Stimulated activated naive B cell treated with anti-CD40 and anti-IgM and Interleukin-4, amounts not matched to agents 10 μg/mL and 1 μg/mL and 100 μg/mL, for 72 hours (primary cell): ENCODE measurements at regions not wholly inside any gene's neighbourhood (a gene's known extent, or its start where the extent isn't known, plus 50 kb on each side); places are given as distances from the start of the nearest gene placed in this dataset.
A peak's percentile ranks its signal among the peaks of the same experiment; 100 is the strongest.

Experiments
- ATAC-seq, 2 donors: fragments of 150-1000 bp; cut with Tn5 transposase; replicated peaks; 2 replicates each; pipeline ENCODE4 v1.10.0; 2021; ENCODE audit warnings: moderate library complexity in 1 of 2
- DNase-seq: peaks from one replicate; pipeline ENCODE4 v3.0.0; 2021
- H3K27ac Mint-ChIP-seq: one replicate; pipeline ENCODE4 v1.8.0; 2022; ENCODE audit warnings: mild to moderate bottlenecking, mixed read lengths
- H3K27me3 Mint-ChIP-seq, 2 donors: one replicate each; pipeline ENCODE4 v1.8.0; 2022; ENCODE audit warnings: mixed read lengths in 2 of 2
- H3K36me3 Mint-ChIP-seq, 2 donors: one replicate each; pipeline ENCODE4 v1.8.0; 2022; ENCODE audit warnings: mixed read lengths in 2 of 2, mild to moderate bottlenecking in 1 of 2
- H3K4me1 Mint-ChIP-seq, 2 donors: one replicate each; pipeline ENCODE4 v1.8.0; 2022; ENCODE audit warnings: mixed read lengths in 2 of 2, mild to moderate bottlenecking in 1 of 2
- H3K4me3 Mint-ChIP-seq, 2 donors: one replicate each; pipeline ENCODE4 v1.8.0; 2022; ENCODE audit warnings: mild to moderate bottlenecking in 2 of 2, mixed read lengths in 2 of 2, moderate library complexity in 1 of 2
- H3K9me3 Mint-ChIP-seq, 2 donors: one replicate each; pipeline ENCODE4 v1.8.0; 2022; ENCODE audit warnings: mixed read lengths in 2 of 2, mild to moderate bottlenecking in 1 of 2

- Mint-ChIP-seq H3K9me3 (no peaks in the 10 kb centered on the region), H3K27ac (no peak overlapping the region), H3K36me3 (no peaks in the 10 kb centered on the region), H3K4me1 (no peaks in the 10 kb centered on the region), H3K27me3 (no peaks in the 10 kb centered on the region), H3K4me3 (no peak overlapping the region)
- ATAC-seq (no peak), DNase-seq (no peak)
Observed at GRCh38 chr12:78406213-78406612, 458.4 kb upstream of the SYT1 start.

- H3K4me3 Mint-ChIP-seq = no peak overlapping the region
- DNase-seq (no peak), ATAC-seq (no peak)
- H3K36me3 Mint-ChIP-seq = no peaks in the 10 kb centered on the region
- no peak overlapping the region for H3K27ac Mint-ChIP-seq
- no peaks in the 10 kb centered on the region for H3K4me1 Mint-ChIP-seq
- H3K9me3 Mint-ChIP-seq = peaks cover 0 to 2% of the 10 kb centered on the region in 2 donors
- no peaks in the 10 kb centered on the region for H3K27me3 Mint-ChIP-seq
Observed at GRCh38 chr12:78406828-78407227, 457.7 kb upstream of the SYT1 start.

DNA sequence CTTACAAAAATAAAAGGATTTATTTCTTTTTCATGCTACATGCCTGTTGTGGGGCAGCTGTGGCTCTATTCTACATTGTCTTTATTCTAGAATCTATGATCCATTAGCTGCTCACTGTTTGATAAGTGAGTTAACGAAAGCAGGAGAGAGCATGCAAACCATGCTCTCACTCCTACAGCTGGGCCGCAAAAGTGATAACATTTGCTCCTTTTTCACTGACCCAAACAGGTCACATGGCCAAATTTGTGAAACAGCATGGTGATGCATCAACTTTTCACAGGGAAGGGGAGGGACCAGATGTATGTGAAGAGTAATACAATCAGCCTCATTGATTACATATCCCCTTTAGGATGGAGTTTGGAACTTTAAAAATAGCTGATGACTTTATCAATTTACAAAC lies 456.9 kb upstream of the SYT1 start:
- no peak overlapping the region for H3K27ac Mint-ChIP-seq

GRCh38 chr12:78414071-78414470 lies 450.5 kb upstream of the SYT1 start:
- Mint-ChIP-seq H3K27me3 (no peaks in the 10 kb centered on the region), H3K4me3 (no peak overlapping the region), H3K27ac (no peak overlapping the region), H3K4me1 (no peaks in the 10 kb centered on the region), H3K9me3 (peaks cover 0 to 2% of the 10 kb centered on the region in 2 donors), H3K36me3 (no peaks in the 10 kb centered on the region)
- ATAC-seq = no peak
- DNase-seq = no peak

More for the DNA sequence above, 456.9 kb upstream of the SYT1 start:
- H3K4me3 Mint-ChIP-seq = no peak overlapping the region
- peaks cover 0 to 2% of the 10 kb centered on the region in 2 donors for H3K9me3 Mint-ChIP-seq
- DNase-seq (no peak), ATAC-seq (no peak)
- no peaks in the 10 kb centered on the region for H3K4me1 Mint-ChIP-seq
- H3K36me3 Mint-ChIP-seq = no peaks in the 10 kb centered on the region
- no peaks in the 10 kb centered on the region for H3K27me3 Mint-ChIP-seq

DNA sequence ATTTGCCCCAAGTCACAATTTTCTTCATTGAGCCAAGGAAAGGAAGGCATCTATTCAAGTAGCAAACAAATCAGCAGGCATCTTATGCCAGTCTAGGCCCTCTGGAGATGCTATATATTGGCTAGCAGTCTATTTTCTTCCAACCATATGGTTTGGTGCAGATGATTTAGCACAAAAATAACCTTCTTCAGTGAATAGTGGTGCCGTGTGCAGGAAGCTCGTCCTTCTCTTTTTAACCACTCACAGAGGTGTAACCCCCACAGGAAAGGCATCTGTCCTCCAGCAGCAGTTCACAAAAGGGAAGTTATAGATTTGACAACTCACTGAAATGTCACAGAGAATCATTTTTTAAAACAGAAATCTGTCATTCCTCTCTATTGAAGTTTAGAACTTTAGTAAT lies 445.7 kb upstream of the SYT1 start:
- Mint-ChIP-seq H3K4me1 (no peaks in the 10 kb centered on the region), H3K27ac (no peak overlapping the region), H3K36me3 (no peaks in the 10 kb centered on the region), H3K27me3 (no peaks in the 10 kb centered on the region), H3K4me3 (no peak overlapping the region), H3K9me3 (no peaks in the 10 kb centered on the region)
- DNase-seq (no peak), ATAC-seq (peak; percentile 54 to 86)

GRCh38 chr12:78419513-78419912 lies 445.1 kb upstream of the SYT1 start:
- no peaks in the 10 kb centered on the region for H3K36me3 Mint-ChIP-seq
- ATAC-seq (no peak), DNase-seq (no peak)
- no peaks in the 10 kb centered on the region for H3K9me3 Mint-ChIP-seq
- H3K4me1 Mint-ChIP-seq = no peaks in the 10 kb centered on the region
- no peak overlapping the region for H3K4me3 Mint-ChIP-seq
- H3K27me3 Mint-ChIP-seq = no peaks in the 10 kb centered on the region
- no peak overlapping the region for H3K27ac Mint-ChIP-seq

DNA sequence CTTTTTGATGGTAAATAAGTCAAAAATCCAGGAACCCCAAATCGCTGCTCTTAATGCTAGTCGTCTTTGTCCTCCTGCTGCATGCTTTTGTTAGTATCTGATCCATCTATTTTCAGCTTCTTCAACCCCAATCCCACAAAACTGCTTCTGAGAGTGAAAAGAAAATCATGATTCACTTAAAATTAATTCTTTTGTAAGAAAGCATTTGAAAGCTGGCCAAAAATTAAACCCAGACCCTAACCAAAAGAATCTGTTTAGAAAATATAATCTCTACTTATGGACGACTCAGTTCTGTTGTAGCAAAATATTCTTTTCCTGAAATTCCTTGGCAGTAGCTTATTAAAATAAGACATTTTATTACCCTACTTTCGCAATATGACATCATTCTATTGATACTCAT lies 443.6 kb upstream of the SYT1 start:
- no peaks in the 10 kb centered on the region for H3K9me3 Mint-ChIP-seq

GRCh38 chr12:78430551-78430950 lies 434.0 kb upstream of the SYT1 start:
- no peak overlapping the region for H3K4me3 Mint-ChIP-seq
- DNase-seq (no peak), ATAC-seq (no peak)
- H3K27ac Mint-ChIP-seq = no peak overlapping the region
- H3K9me3 Mint-ChIP-seq = peaks cover 0 to 3% of the 10 kb centered on the region in 2 donors
- no peaks in the 10 kb centered on the region for H3K27me3 Mint-ChIP-seq
- no peaks in the 10 kb centered on the region for H3K4me1 Mint-ChIP-seq
- no peaks in the 10 kb centered on the region for H3K36me3 Mint-ChIP-seq

More for the DNA sequence above, 443.6 kb upstream of the SYT1 start:
- ATAC-seq (no peak), DNase-seq (no peak)
- H3K4me1 Mint-ChIP-seq = no peaks in the 10 kb centered on the region
- no peaks in the 10 kb centered on the region for H3K27me3 Mint-ChIP-seq
- no peak overlapping the region for H3K4me3 Mint-ChIP-seq
- H3K36me3 Mint-ChIP-seq = no peaks in the 10 kb centered on the region
- H3K27ac Mint-ChIP-seq = no peak overlapping the region

DNA sequence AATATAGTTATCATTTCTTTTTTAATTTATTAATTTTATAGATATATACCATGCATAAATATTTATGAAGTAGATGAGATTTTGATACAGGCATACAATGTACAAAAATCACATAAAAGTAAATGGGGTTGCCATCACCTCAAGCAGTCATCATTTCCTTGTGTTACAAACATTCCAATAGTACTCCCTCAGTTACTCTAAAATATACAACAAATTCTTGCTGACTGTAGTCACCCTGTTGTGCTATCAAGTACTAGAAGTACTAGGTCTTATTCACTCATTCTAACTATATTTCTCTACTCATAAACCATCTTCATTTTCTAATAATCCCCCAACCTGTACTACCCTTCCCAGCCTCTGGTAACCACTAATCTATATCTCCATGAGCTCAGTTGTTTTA lies 432.6 kb upstream of the SYT1 start:
- Mint-ChIP-seq H3K27me3 (no peaks in the 10 kb centered on the region), H3K9me3 (peaks cover 4% of the 10 kb centered on the region in 2 donors), H3K4me3 (no peak overlapping the region), H3K4me1 (no peaks in the 10 kb centered on the region), H3K36me3 (no peaks in the 10 kb centered on the region), H3K27ac (no peak overlapping the region)
- no peak for DNase-seq
- no peak for ATAC-seq

- no peaks in the 10 kb centered on the region for H3K27me3 Mint-ChIP-seq
- no peaks in the 10 kb centered on the region for H3K4me1 Mint-ChIP-seq
- DNase-seq = no peak
- no peak for ATAC-seq
- H3K27ac Mint-ChIP-seq = no peak overlapping the region
- H3K4me3 Mint-ChIP-seq = no peak overlapping the region
- H3K36me3 Mint-ChIP-seq = no peaks in the 10 kb centered on the region
- H3K9me3 Mint-ChIP-seq = peaks cover 11 to 18% of the 10 kb centered on the region in 2 donors
Observed at GRCh38 chr12:78439666-78440065, 424.9 kb upstream of the SYT1 start.

GRCh38 chr12:78441737-78442453 lies 422.7 kb upstream of the SYT1 start:
- Mint-ChIP-seq H3K9me3 (peaks cover 9 to 14% of the 10 kb centered on the region in 2 donors), H3K27me3 (no peaks in the 10 kb centered on the region), H3K36me3 (no peaks in the 10 kb centered on the region), H3K4me3 (no peak overlapping the region), H3K4me1 (no peaks in the 10 kb centered on the region), H3K27ac (no peak overlapping the region)
- ATAC-seq = no peak
- no peak for DNase-seq

DNA sequence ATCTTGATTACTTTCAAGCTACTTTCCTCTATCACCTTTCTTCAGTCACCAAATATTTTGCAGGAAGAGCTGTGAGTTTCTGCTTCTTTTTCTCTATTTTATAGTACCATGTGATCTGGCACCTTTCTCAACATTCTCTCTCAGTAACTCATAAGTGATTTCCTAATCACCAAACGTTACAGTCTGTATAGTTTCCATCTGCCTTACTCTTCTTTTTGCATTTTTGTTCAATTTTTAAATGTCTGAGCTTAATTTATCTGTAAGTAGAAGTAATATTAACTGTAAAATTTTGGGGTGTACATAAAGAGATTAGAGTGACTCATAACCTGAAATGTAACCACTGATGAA lies 422.1 kb upstream of the SYT1 start:
- no peak for ATAC-seq
- Mint-ChIP-seq H3K27ac (no peak overlapping the region), H3K4me3 (no peak overlapping the region), H3K9me3 (peaks cover 7 to 10% of the 10 kb centered on the region in 2 donors), H3K4me1 (no peaks in the 10 kb centered on the region), H3K27me3 (no peaks in the 10 kb centered on the region), H3K36me3 (no peaks in the 10 kb centered on the region)
- DNase-seq = no peak

DNA sequence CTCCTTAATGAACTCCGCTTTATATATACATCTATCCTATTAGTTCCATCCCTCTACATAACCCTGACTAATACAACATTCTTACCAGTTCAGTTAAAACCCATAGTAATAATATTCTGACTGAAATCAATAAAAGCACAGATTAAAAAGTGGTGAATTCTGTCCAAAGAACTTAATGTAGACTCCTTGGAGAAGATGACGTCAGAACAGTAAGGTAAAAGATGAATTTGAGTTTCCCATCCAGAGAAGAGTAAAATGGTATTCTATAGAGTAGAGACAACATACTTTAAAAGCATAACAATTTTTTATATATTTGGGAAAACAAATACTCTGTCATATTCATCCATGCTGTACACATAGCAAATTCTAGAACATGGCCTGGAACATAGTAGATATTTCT lies 418.0 kb upstream of the SYT1 start:
- no peak overlapping the region for H3K27ac Mint-ChIP-seq
- ATAC-seq (no peak), DNase-seq (no peak)
- no peaks in the 10 kb centered on the region for H3K9me3 Mint-ChIP-seq
- no peak overlapping the region for H3K4me3 Mint-ChIP-seq
- no peaks in the 10 kb centered on the region for H3K27me3 Mint-ChIP-seq
- H3K36me3 Mint-ChIP-seq = no peaks in the 10 kb centered on the region
- no peaks in the 10 kb centered on the region for H3K4me1 Mint-ChIP-seq

- Mint-ChIP-seq H3K27me3 (no peaks in the 10 kb centered on the region), H3K4me3 (no peak overlapping the region), H3K36me3 (no peaks in the 10 kb centered on the region), H3K9me3 (no peaks in the 10 kb centered on the region), H3K4me1 (no peaks in the 10 kb centered on the region), H3K27ac (no peak overlapping the region)
- DNase-seq = no peak
- ATAC-seq = no peak
Observed at GRCh38 chr12:78447373-78447772, 417.2 kb upstream of the SYT1 start.

DNA sequence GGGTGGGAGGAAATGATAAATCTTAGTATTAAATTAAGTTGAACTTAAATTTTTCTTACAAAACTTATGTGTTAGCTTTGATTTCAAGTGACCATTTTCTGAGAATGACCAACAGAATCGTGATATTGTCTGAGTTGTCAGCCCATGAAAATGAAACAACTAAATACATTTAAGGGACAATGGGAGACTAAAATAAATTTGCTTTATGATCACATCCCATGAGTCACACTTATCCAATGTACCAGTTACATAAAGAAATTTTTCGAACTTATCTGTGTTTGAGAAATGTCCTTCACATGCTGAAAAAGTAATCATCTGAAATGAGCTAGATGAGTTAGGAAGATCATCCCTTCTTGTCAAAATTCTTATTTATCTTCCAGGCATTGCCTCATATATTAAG lies 415.9 kb upstream of the SYT1 start:
- no peak overlapping the region for H3K4me3 Mint-ChIP-seq
- no peaks in the 10 kb centered on the region for H3K4me1 Mint-ChIP-seq
- DNase-seq = no peak
- H3K27ac Mint-ChIP-seq = no peak overlapping the region
- no peaks in the 10 kb centered on the region for H3K36me3 Mint-ChIP-seq
- no peak for ATAC-seq
- H3K9me3 Mint-ChIP-seq = no peaks in the 10 kb centered on the region
- no peaks in the 10 kb centered on the region for H3K27me3 Mint-ChIP-seq

DNA sequence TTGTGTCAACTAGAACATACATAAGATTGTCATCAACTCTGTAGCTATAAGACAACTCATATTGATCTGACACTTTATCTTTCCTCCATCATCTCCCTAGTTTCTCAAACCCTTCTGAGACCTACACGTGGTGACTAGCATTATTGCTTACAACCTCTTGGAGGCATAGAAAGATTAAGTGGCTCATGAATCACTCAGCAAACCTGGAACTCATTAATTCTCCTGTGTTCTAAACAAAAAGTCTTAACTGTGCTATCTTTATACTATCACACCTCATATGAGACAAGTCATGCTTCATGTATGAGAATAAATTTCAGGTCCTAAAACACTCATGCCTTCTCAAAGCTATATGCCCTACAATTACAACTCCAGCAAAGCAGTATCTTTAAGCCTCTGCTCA lies 408.6 kb upstream of the SYT1 start:
- H3K9me3 Mint-ChIP-seq = peaks cover 3 to 4% of the 10 kb centered on the region in 2 donors
- no peak overlapping the region for H3K4me3 Mint-ChIP-seq
- ATAC-seq (no peak), DNase-seq (no peak)
- no peaks in the 10 kb centered on the region for H3K27me3 Mint-ChIP-seq
- no peak overlapping the region for H3K27ac Mint-ChIP-seq
- peaks cover 5 to 13% of the 10 kb centered on the region in 2 donors for H3K4me1 Mint-ChIP-seq
- H3K36me3 Mint-ChIP-seq = no peaks in the 10 kb centered on the region
